ENCODE measurements at regions not wholly inside any gene's neighbourhood (a gene's known extent, or its start where the extent isn't known, plus 50 kb on each side); places are given as distances from the start of the nearest gene placed in this dataset.

DNA sequence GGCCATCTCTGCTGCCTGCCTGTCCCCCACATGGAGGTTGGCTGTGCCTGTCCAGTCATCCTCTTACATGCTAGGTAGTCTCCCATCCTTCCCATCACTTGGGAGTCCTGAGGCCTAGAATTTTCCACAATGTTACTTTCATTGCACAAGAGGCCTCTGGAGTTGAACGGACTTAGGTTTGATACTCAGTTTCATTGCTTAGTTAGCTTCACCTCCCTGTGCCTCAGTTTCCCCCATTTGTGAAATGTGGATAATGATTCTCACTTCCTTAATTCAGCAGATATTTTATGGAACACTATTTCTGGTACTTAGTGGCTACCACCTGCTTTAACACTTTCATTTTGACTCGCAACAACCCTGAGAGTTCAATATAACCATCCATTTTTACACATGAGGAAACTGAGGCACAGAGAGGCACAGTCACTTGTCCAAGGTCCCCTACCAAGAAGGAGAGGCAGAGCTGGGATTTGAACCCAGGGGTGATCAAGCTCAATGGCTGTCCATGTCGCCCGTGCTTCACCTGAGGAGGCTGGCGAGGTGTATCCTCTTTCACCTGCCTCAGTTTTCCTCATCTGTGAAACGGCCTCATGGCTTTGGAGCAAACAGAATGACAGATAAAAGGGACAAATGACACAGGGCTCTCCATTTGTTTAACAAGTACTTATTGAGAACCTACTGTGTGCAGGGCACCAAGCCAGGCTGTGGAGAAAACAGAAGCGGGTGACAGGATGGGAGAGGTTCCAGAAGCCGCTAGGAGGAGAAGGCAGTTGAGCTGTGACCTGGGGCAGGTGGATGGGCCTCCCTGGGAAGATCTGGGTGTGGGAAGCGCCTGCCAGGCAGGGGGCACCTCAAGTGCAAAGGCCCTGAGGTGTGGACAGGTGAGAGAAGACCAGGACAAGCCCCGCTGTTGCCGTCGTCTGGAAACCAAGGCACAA lies 154.3 kb upstream of the PTPN1 start:
- TF ChIP-seq, protein P1, sequence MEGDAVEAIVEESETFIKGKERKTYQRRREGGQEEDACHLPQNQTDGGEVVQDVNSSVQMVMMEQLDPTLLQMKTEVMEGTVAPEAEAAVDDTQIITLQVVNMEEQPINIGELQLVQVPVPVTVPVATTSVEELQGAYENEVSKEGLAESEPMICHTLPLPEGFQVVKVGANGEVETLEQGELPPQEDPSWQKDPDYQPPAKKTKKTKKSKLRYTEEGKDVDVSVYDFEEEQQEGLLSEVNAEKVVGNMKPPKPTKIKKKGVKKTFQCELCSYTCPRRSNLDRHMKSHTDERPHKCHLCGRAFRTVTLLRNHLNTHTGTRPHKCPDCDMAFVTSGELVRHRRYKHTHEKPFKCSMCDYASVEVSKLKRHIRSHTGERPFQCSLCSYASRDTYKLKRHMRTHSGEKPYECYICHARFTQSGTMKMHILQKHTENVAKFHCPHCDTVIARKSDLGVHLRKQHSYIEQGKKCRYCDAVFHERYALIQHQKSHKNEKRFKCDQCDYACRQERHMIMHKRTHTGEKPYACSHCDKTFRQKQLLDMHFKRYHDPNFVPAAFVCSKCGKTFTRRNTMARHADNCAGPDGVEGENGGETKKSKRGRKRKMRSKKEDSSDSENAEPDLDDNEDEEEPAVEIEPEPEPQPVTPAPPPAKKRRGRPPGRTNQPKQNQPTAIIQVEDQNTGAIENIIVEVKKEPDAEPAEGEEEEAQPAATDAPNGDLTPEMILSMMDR (IDR thresholded peaks at IDR 0.05; ENCODE audit: low read depth, low read length) = no peak
- no peak for TF ChIP-seq EZH2phosphoT487 (IDR thresholded peaks at IDR 0.05; ENCODE audit: low read depth)
